ENCODE measurements at regions not wholly inside any gene's neighbourhood (a gene's known extent, or its start where the extent isn't known, plus 50 kb on each side); places are given as distances from the start of the nearest gene placed in this dataset.

- TF ChIP-seq FOXM1 (IDR thresholded peaks at IDR 0.05; ENCODE audit: borderline replicate concordance) (no peak), BHLHE40 (IDR thresholded peaks at IDR 0.05; ENCODE audit: borderline replicate concordance) (no peak), FOXK2 (IDR thresholded peaks at IDR 0.05) (no peak), SUZ12 (IDR thresholded peaks at IDR 0.05) (no peak), PKNOX1 (IDR thresholded peaks at IDR 0.05) (no peak), ZNF384 (IDR thresholded peaks at IDR 0.05) (no peak), ELF4 (IDR thresholded peaks at IDR 0.05) (no peak)
Measured at GRCh38 chr9:91162311-91162710, 199.4 kb downstream of the AUH start.

Measured in HEK293T (cell line).